Stimulated activated CD8-positive, alpha-beta memory T cell treated with anti-CD3 and anti-CD28 coated beads, Interleukin-12 subunit alpha, Interleukin-12 subunit beta, amount 100 ng/mL, for 4 hours (primary cell): ENCODE measurements at regions not wholly inside any gene's neighbourhood (a gene's known extent, or its start where the extent isn't known, plus 50 kb on each side); places are given as distances from the start of the nearest gene placed in this dataset.
A peak's percentile ranks its signal among the peaks of the same experiment; 100 is the strongest.

Experiments used
- DNase-seq: peaks from one replicate; pipeline ENCODE4 v3.0.0-alpha.2; 2020; ENCODE audit warnings: low read depth

DNA sequence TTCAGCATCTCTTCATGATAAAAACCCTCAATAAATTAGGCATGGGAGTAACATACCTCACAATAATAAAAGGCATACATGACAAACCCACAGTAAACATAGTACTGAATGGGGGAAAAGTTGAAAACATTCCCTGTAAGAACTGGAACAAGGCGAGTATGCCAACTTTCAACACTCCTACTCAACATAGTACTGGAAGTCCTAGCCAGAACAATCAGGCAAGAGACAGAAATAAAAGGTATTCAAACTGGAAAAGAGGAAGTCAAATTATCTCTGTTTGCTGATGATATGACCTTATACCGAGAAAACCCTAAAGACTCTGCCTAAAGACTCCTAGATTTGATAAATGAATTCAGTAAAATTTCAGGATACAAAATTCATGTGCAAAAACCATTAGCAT is 167.6 kb downstream of the TMEM38B start:
- DNase-seq: no peak

GRCh38 chr9:105864248-105864898 is 170.0 kb downstream of the TMEM38B start:
- DNase-seq: no peak

GRCh38 chr9:105865285-105865684 is 170.9 kb downstream of the TMEM38B start:
- no peak for DNase-seq

DNA sequence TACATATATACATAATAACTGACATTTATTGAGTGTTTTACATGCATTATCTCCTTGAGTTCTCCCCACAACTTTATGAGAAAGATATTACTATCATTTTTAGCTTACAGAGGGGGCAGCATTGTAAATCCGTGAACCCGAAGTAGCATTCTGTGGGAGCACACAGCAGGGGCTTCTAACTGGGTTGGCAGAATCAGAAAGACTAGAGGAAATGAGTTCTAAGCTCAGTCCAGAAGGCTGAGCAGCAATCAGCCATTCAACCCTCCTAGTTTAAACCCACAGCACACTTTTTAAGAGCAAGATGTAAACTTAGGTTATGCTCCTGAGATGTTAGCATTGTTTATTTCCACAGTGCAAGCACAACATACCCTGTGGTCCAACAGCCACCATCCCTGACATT is 177.2 kb downstream of the TMEM38B start:
- DNase-seq: no peak

GRCh38 chr9:105873801-105874200 is 179.5 kb downstream of the TMEM38B start:
- no peak for DNase-seq

DNA sequence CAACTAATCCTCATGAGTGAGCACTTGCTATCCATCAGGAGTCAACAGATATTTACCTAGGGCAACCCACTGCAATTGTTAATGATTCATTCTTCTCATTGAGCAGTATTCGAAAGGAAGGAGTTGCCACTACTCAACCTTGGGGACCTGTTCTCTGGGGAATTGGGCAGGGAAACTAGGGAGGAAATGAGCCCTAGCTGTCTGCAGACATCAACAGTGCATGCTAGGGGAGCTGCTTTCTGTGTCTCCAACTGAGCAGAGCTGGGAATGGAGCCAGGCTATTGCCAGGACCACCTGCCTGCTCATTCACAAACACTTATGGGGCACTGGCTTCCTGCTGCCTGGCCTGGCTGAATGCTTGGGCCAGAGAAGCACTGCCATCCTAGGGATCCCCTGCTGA is 183.4 kb downstream of the TMEM38B start:
- DNase-seq: no peak

DNA sequence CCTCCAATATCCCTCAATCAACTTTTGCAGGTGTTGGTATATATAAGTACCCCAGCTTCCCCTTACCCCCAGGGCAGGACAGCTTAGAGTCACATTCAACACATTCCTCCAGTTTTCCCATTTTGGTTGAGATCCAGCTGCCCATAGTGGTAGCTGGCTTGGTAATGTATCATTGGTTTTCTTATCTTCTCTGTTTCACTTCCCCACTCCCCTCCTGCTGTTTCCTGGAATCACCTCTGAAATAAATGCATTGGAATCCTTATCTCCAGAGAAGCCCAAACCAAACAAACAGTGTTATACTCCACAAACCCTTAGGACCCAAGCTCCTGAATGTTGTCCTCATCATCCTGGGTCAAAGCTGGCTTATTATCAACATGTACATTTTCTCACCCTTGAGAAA is 184.8 kb downstream of the TMEM38B start:
- no peak for DNase-seq

DNA sequence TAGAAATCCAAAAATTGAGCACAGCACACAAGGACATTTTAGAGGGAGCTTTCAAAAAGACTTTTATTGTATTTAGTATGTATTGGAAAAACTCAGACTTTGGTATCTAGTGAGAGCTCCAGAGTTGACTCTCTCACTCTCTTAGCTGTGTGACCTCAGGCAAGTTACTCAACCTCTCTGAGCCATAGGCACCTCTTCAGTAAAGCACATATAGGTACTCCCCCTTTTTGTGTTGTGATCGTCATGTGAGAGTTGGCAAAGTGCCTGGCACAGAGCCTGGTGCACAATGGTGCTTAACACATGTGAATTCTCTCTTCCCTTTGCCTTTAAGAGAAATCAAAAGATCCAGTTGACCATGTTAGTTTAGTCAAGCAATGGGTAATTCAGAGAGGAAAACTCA is 186.2 kb downstream of the TMEM38B start:
- no peak for DNase-seq

DNA sequence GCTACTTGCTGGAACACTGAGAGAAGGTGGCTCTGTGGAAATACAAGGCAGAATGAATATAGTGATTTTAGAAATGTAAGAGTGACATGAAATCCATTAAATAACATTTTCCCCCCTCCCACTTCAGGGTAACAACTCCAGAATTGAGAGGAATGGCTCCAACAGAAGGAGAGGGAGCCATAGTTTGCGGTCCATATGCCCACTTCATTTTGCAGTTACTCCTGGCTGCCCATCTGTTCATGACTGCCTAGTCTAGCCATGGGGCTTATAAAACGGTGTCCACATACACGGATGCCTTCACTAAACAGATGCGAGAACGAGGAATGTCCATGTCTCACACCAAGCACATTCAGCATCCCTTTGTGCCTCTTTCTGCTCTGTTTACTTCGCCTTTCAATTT is 186.7 kb downstream of the TMEM38B start:
- DNase-seq: no peak

DNA sequence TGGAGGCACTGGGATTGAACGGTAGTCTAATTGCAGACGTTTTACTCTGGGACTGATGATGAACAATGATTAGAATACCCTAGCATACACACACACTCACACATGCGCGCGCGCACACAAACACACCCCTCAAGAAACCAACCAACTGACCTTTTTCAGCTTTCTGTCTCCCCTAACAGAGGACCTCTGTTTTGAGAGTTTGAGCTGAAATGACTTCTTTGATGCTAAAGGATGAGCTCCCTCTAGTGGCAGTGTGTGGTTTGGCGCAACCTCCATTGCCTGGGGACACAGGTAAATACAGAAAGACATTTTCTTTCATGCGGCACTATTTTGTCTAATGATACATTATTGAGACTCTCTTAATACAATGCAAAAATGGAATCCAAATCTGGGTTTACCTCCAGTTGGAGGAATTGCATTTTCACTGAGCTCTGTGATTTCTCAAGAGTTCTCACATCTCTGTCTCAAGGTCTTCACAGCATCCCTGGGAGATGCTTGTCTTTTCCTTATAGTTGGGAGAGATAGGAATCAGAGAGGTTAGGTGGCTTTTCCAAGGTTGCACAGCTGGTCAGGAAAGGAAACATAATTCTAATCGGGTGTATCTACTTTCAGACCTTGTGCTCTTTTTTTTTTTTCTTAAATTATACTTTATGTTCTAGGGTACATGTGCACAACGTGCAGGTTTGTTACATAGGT is 187.5 kb downstream of the TMEM38B start:
- DNase-seq: peak; percentile 10

GRCh38 chr9:105883847-105884246 is 189.5 kb downstream of the TMEM38B start:
- DNase-seq: no peak

GRCh38 chr9:105884416-105884815 is 190.1 kb downstream of the TMEM38B start:
- DNase-seq: no peak

- no peak for DNase-seq
Measured at GRCh38 chr9:105886136-105886535, 191.8 kb downstream of the TMEM38B start.

DNA sequence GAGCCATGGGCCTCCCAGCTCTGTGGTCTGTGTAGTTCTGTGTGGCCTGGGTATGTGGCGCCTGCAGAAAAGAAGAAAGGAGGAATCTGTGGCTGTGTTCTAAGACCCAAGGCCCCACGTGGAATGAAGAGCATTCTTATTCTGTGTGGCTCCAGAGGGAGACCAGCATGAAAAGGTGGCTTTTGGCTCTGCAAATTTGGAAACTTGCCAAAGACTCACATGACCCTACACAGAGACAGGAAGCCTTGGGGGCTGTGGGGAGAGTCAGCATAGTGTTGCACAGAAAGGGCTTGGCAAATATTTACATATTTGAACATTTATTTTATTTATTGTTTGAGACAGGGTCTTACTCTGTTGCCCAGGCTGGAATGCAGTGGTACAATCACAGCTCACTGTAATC is 193.3 kb downstream of the TMEM38B start:
- no peak for DNase-seq

GRCh38 chr9:105890046-105890822 is 195.9 kb downstream of the TMEM38B start:
- no peak for DNase-seq

- DNase-seq: no peak
Measured at GRCh38 chr9:105900123-105900522, 205.8 kb downstream of the TMEM38B start.

DNA sequence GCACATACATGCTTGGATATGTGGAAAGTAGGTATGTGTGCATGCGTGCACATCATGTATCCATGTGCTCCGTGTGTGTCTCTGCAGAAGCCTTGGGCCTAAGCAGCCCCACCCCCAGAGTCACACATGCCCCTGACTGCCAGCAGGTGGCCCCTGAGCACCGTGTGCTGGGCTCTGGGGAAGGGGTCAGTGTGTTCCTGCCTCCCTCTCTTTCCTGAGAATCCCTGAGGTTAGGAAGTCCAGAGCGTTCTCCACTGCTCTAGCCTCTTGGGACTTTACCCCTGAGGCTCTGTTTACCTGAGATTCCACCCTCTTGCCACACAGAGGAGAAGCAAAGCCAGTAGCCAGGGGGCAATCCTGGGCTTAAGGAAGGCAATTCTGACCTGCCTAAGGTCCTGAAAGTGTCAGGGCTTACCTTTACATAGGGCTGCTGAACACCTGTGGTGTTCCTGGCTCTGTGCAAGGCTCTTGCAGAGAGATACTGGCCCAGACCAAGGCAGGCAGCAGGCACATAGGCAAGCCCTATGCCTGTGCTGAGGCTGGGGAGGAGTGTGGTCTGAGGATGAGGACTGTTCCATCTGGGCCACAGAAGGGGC is 207.3 kb downstream of the TMEM38B start:
- DNase-seq: no peak

GRCh38 chr9:105908069-105908468 is 213.7 kb downstream of the TMEM38B start:
- no peak for DNase-seq

DNA sequence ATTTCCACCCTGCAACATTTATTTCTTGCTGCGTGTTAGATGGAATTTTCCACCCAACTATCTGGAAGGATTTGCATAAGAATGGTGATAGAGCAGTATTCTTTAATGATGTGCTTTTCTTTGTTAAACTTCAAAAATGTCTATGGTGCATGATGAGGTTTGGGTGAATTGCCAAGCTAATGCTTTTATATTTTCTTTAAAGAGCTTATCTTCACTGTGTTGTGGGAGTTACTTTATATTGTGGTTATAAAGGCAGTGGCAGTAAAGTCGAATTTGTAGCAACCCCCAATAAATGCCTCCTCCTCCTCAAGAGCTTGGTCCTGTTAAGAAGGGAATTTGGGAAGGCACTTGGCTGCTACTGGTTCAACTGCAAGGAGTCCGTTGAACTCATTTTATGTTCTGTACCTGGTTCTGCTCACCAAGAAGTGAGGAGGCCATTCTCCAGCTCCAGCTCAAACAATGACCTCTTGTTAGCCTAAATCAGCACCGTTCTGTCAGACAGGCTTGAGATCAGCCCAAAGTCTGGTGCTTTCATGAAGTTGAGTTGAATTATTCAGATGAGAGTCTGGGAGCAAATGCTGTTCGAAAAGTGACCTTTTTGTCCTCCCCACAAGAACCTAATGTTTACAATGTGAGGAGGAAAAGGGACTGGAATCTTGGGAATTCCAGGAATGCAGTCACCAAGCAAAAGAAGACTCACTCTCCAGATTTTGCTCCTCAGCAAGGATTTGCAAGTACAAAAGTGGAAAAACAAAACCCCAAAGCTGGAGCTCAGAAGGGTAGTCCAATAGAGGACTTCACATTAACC is 217.0 kb downstream of the TMEM38B start:
- DNase-seq: no peak

- DNase-seq: no peak
Measured at GRCh38 chr9:105912157-105912862, 218.0 kb downstream of the TMEM38B start.

DNA sequence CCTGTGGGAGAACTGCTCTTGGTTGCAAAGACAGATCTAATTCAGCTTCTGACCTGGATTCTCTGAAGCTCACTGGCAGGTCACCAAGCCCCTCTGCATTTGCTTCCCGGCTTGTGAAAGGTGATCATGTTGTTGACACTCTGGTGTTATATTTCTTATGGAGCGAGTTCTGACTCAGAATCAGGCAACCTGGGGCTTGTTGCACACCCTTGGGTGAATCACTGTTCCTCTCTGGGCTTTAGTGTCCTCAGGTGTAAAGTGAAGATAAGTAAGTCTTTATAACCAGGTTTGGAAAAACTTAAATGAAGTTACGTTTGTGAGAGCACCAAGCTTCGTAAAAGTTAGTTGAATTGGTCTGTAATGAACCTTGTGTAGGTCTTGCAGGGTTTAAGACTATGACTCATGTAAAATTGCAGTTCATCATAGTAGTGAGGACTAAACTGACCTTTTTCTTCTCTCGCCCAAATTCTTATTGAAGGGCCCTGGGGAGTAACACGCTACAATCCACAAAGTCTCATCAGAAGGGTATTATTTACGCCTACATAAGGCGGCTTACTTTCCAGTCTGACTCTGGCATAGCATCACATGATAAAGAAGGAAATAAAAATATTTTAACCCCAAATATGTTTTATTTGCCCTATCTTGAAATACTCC is 218.6 kb downstream of the TMEM38B start:
- DNase-seq: no peak
